Neural crest cell (in vitro differentiated cells): ENCODE measurements at regions not wholly inside any gene's neighbourhood (a gene's known extent, or its start where the extent isn't known, plus 50 kb on each side); places are given as distances from the start of the nearest gene placed in this dataset.

Experiments
- DNase-seq: peaks from one replicate; pipeline ENCODE4 v3.0.0; 2021; ENCODE audit warnings: low read depth, mixed read lengths, low spot score
- H3K27ac Mint-ChIP-seq: one replicate; pipeline ENCODE4 v1.8.0; 2021; ENCODE audit warnings: mild to moderate bottlenecking, mixed read lengths; ENCODE audit not compliant: unreplicated experiment
- H3K27me3 Mint-ChIP-seq: 2 replicates; pipeline ENCODE4 v1.8.0; 2021; ENCODE audit warnings: low read depth, mild to moderate bottlenecking, mixed read lengths
- H3K36me3 Mint-ChIP-seq: 2 replicates; pipeline ENCODE4 v1.8.0; 2021; ENCODE audit warnings: low read depth, mild to moderate bottlenecking, mixed read lengths
- H3K4me1 Mint-ChIP-seq: 2 replicates; pipeline ENCODE4 v1.8.0; 2021; ENCODE audit warnings: mixed read lengths
- H3K4me3 Mint-ChIP-seq: one replicate; pipeline ENCODE4 v1.8.0; 2021; ENCODE audit warnings: mild to moderate bottlenecking, mixed read lengths
- H3K9me3 Mint-ChIP-seq: 2 replicates; pipeline ENCODE4 v1.8.0; 2021; ENCODE audit warnings: mixed read lengths
- TF ChIP-seq, protein P1 (sequence below): fragments of 200-600 bp; sonication (generic); conservative IDR thresholded peaks from 2 replicates; pipeline ENCODE4 v1.5.0; 2021; ENCODE audit warnings: antibody characterized with exemption, mild to moderate bottlenecking

DNA sequence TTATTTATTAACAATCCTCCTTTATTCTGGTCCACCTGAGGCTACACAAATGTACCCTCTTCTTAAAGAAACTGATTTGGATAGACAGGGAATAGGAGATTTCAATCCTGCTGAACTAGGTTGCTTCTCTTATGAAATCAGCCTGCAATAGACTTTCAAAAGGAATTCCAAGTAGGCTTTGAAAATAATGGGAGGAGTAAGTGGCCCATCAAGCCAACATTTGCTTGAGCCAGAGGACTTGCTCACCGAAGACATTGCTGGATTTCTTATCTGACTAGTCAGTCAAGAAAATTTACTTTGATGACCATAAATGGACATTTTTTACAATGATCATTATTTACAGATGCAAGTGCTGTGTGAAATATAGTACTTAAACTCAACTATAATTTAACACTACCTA, 82.8 kb upstream of the RASSF8 start:
- TF ChIP-seq, protein P1, sequence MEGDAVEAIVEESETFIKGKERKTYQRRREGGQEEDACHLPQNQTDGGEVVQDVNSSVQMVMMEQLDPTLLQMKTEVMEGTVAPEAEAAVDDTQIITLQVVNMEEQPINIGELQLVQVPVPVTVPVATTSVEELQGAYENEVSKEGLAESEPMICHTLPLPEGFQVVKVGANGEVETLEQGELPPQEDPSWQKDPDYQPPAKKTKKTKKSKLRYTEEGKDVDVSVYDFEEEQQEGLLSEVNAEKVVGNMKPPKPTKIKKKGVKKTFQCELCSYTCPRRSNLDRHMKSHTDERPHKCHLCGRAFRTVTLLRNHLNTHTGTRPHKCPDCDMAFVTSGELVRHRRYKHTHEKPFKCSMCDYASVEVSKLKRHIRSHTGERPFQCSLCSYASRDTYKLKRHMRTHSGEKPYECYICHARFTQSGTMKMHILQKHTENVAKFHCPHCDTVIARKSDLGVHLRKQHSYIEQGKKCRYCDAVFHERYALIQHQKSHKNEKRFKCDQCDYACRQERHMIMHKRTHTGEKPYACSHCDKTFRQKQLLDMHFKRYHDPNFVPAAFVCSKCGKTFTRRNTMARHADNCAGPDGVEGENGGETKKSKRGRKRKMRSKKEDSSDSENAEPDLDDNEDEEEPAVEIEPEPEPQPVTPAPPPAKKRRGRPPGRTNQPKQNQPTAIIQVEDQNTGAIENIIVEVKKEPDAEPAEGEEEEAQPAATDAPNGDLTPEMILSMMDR, result no peak
- DNase-seq, result no peak
- Mint-ChIP-seq H3K27ac (no peak overlapping the region), H3K4me3 (no peak overlapping the region), H3K27me3 (no peaks in the 10 kb centered on the region), H3K4me1 (peaks cover 4% of the 10 kb centered on the region), H3K9me3 (no peaks in the 10 kb centered on the region), H3K36me3 (no peaks in the 10 kb centered on the region)

DNA sequence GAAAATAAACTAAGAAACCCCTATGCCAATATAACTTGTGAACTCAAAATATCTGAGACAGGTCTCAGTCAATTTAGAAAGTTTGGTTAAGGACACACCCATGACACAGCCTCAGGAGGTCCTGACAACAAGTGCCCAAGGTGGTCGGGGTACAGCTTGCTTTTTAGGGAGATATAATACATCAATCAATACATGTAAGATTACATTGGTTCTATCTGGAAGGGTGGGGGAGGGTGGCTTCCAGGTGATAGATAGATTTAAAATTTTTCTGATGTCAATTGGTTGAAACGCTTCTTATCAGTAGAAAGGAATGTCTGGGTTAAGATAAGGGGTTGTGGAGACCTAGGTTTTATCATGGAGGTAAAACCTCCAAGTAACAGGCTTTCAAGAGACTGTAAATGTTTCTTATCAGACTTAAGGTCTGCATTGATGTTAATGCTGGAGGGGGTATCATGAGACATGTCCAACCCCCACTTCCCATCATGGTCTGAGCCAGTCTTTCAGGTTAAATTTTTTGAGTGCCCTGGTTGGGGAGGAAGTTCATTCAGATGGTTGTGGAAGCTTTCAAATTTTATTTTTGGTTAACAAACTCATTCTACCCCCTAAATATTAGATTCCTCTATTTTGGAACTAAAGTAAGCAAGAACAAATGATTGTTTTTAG, 82.0 kb upstream of the RASSF8 start:
- H3K4me1 Mint-ChIP-seq, result peaks cover 4% of the 10 kb centered on the region
- TF ChIP-seq, protein P1, result no peak
- no peaks in the 10 kb centered on the region for H3K36me3 Mint-ChIP-seq
- no peak overlapping the region for H3K27ac Mint-ChIP-seq
- DNase-seq, result no peak
- no peaks in the 10 kb centered on the region for H3K27me3 Mint-ChIP-seq
- no peak overlapping the region for H3K4me3 Mint-ChIP-seq
- no peaks in the 10 kb centered on the region for H3K9me3 Mint-ChIP-seq

DNA sequence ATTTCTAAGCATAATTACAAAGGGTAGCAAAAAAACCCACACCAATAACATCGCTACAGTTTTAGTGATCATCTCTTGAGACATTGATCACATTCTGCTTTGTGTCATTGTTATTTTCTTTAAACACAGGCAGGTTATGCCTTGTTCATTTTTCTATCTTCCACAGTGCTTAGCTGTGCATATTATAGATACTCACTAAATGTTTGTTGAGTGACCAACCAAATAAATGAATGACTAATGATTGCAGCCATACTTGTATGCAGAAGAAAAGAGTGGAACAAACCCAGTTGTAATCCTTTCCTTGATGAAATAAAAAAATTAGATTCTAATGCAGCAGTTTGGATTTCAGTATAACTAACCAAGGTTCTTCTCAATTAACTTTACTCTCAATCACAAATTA, 81.0 kb upstream of the RASSF8 start:
- Mint-ChIP-seq H3K4me1 (peaks cover 4% of the 10 kb centered on the region), H3K4me3 (no peak overlapping the region), H3K36me3 (peaks cover 2% of the 10 kb centered on the region), H3K9me3 (no peaks in the 10 kb centered on the region), H3K27ac (no peak overlapping the region), H3K27me3 (no peaks in the 10 kb centered on the region)
- TF ChIP-seq, protein P1, result no peak
- no peak for DNase-seq

DNA sequence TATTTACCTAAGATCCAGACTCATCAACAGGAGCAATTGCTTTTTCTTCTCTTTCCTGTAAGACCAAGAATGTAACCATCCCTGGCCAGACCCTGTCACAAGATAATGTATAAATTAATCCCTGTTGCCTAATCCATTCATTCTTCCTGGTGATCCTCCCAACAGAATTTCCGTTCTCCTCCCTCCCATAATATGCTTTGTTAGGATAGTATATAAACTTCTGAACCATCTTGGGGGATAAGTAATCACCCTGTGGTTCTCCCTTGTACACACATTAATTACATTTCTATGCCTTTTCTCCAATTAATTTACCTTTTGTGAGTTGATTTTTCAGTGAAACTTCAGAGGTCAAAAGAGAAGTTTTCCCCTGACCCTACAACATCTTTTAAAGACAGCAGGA, 76.2 kb upstream of the RASSF8 start:
- TF ChIP-seq, protein P1, result no peak
- Mint-ChIP-seq H3K27me3 (no peaks in the 10 kb centered on the region), H3K4me1 (peaks cover 15% of the 10 kb centered on the region), H3K27ac (no peak overlapping the region), H3K9me3 (no peaks in the 10 kb centered on the region), H3K4me3 (no peak overlapping the region), H3K36me3 (peaks cover 3% of the 10 kb centered on the region)
- DNase-seq, result no peak

DNA sequence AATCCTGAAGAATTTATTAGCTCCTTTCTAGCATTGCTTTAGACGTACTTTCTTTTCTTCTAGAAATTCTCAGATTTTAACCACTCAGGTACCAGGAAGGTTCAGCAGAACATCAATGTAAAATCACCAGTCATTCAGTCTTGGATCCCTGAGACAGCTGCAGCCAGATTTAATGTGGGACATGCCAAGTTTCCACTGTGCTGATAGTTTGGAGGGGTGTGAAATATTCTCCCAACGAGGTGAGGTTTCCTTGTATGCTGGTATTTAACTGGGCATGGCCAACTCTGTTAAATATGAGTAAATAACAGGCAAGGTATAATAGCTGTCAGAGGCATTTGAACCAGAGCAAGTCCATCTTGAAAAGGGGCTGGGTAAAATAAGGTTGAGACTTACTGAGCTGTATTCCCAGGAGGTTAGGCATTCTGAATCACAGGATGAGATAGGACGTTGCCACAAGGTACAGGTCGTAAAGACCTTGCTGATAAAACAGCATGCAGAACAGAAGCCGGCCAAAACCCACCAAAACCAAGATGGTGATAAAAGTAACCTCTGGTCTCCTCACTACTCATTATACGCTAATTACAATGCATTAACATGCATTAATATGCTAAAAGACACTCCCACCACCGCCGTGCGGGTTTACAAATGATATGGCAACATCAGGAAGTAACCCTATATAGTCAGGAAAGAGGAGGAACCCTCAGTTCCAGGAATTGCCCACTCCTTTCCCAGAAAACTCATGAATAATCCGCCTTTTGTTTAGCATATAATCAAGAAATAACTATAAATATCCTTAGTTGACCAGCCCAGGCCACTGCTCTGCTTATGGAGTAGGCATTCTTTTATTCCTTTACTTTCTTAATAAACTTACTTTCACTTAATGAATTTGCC, 75.2 kb upstream of the RASSF8 start:
- DNase-seq, result no peak
- H3K27me3 Mint-ChIP-seq, result no peaks in the 10 kb centered on the region
- H3K36me3 Mint-ChIP-seq, result peaks cover 3% of the 10 kb centered on the region
- H3K9me3 Mint-ChIP-seq, result no peaks in the 10 kb centered on the region
- TF ChIP-seq, protein P1, result no peak
- H3K27ac Mint-ChIP-seq, result no peak overlapping the region
- H3K4me1 Mint-ChIP-seq, result peaks cover 15% of the 10 kb centered on the region
- H3K4me3 Mint-ChIP-seq, result no peak overlapping the region
